Small intestine (tissue), 7 donors: ENCODE measurements at regions not wholly inside any gene's neighbourhood (a gene's known extent, or its start where the extent isn't known, plus 50 kb on each side); places are given as distances from the start of the nearest gene placed in this dataset.

Experiments used
- DNase-seq, 2 donors: peaks; one replicate each; pipeline versions ENCODE4 v3.0.0 to v3.0.0-alpha.2; 2013
- FAIRE-seq: peaks from 2 replicates; lab custom pipeline; 2012; peaks lifted over from hg19 to GRCh38; lab: Jason Lieb, UNC
- H3K27ac ChIP-seq, 3 donors: one replicate each; pipeline ENCODE4 v1.5.1; 2013; ENCODE audit warnings: low read length in 2 of 3, mild to moderate bottlenecking in 2 of 3, control low read depth in 1 of 3, inconsistent platforms in 1 of 3, low read depth in 1 of 3, moderate library complexity in 1 of 3
- H3K27me3 ChIP-seq, 3 donors: one replicate each; pipeline ENCODE4 v1.6.1; 2013; ENCODE audit warnings: low read length in 3 of 3, inconsistent platforms in 1 of 3; ENCODE audit not compliant: control insufficient read depth in 3 of 3, insufficient read depth in 3 of 3
- H3K36me3 ChIP-seq, 3 donors: one replicate each; pipeline ENCODE4 v1.6.1; 2013; ENCODE audit warnings: low read length in 3 of 3, inconsistent platforms in 1 of 3, low read depth in 1 of 3, mild to moderate bottlenecking in 1 of 3, moderate library complexity in 1 of 3; ENCODE audit not compliant: control insufficient read depth in 3 of 3, insufficient read depth in 2 of 3
- H3K4me1 ChIP-seq, 3 donors: one replicate each; pipeline ENCODE4 v1.6.1; 2013; ENCODE audit warnings: low read length in 2 of 3, inconsistent platforms in 1 of 3, low read depth in 1 of 3, mild to moderate bottlenecking in 1 of 3, moderate library complexity in 1 of 3; ENCODE audit not compliant: control insufficient read depth in 3 of 3, insufficient read depth in 2 of 3
- H3K4me3 ChIP-seq, 3 donors: one replicate each; pipeline ENCODE4 v1.5.1; 2013; ENCODE audit warnings: low read length in 3 of 3, control low read depth in 1 of 3, inconsistent platforms in 1 of 3, low read depth in 1 of 3, mild to moderate bottlenecking in 1 of 3, moderate library complexity in 1 of 3
- H3K9me3 ChIP-seq, 2 donors: one replicate each; pipeline ENCODE4 v1.6.1; 2013; ENCODE audit warnings: low read depth in 1 of 2, low read length in 1 of 2; ENCODE audit not compliant: control insufficient read depth in 2 of 2, insufficient read depth in 1 of 2
- WGBS, 3 donors: extraction: QIAGEN DNeasy Blood & Tissue Kit; methylation state at CpG; one replicate each; pipeline ENCODE4 v1.1.7; 2013; 5-methylcytosine and 5-hydroxymethylcytosine counted together
- donor health status: healthy with polysubstance abuse.
- donor health status: control.
- donor health status: control.
- donor health status: Bipolar disorder and iron deficiency.
- donor health status: healthy.

DNA sequence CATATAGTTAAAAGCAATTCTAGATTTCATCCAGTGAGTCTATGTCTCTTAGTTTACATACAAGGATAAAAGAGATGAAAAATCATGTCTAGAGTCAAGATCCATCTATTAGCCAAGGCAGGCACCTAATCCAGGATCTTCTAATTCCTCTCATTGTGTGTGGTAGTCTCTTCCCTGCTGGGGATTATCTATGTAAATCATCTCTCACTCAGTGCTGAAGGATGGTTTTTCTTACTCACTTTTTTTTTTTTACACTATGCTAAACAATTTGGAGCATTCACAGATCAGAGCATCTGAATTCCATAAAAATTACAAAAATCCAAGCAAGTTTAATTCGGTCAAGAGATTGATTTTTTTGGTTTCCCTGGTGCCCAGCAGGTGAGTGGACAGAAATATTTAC is 154.9 kb upstream of the GDNF start:
- Histone ChIP-seq H3K9me3 (no peaks in the 10 kb centered on the region), H3K27ac (no peak overlapping the region), H3K27me3 (no peaks in the 10 kb centered on the region), H3K36me3 (no peaks in the 10 kb centered on the region), H3K4me3 (no peak overlapping the region), H3K4me1 (no peaks in the 10 kb centered on the region)
- FAIRE-seq (no peak), DNase-seq (no peak)
- WGBS, 3 donors, result 48 to 73% (median 62%) methylated on average over 1 of the region's 1 CpG

DNA sequence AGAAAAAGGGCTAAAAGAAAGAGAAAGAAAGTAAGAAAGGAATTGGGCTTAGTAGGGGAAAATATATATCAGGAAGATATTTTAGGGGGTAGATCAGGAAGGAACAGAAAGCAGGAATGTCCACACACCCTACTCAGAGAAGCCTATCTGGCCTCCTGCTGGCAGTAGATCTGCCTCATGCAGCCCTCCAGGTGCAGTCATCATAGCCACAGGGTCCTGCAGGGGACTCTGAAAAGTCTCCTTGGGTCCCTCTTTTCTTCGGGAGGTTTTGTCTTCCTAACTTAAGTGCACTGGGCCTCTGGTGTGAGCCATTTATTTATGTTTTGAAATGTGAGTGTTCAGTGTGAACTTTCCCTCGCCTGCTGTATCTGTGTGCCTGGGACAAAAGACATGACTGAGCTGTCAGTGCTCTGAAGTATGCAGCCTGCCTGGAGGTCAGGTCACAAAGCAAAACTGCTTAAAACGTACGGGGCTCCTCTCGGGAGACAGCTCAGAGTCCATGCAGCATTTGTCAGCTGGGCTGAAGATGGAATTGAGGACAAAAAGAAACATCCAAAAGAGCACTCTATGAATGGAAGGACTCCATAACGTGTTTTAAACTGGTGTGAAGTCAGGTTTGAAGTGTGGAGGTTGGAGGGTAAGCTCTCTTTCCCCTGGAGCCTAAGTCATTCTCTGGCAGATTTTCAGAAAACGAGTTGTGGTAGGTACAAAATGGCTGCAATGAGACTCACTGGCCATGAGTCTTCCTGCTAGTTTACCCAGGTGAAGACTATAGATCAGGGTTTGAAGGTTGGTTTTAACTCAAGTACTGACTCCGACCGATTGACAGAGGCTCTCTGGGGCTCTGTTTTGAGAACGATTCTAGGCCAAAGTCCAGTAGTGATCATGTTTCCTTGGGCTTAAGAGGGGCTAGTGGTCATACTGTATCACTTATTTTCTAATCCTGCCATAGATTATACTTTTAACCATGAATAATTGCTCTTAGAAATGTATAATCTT is 151.8 kb upstream of the GDNF start:
- Histone ChIP-seq H3K27ac (no peak overlapping the region), H3K36me3 (no peaks in the 10 kb centered on the region), H3K9me3 (no peaks in the 10 kb centered on the region), H3K4me3 (no peak overlapping the region), H3K4me1 (no peaks in the 10 kb centered on the region), H3K27me3 (no peaks in the 10 kb centered on the region)
- WGBS, 3 donors, result 47 to 56% (median 52%) methylated on average over 10 of the region's 10 CpGs
- FAIRE-seq (no peak), DNase-seq (no peak)

DNA sequence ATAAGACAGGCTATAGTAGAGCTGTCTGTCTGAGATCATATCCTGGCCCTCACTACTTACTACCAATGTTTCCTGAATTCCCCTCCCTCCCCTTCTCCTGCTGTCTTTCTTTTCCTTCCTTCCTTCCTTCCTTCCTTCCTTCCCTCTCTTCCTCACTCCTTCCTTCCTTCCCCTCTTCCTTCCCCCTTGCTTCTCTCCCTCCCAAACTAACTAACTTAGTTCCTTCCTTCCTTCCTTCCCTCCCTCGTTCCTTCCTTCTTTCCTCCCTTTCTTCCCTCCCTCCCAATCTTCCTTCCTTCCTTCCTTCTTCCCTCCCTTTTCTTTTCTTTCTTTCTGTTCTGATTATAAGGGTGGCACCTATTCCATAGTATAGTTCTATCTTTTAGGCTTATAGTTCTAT is 150.0 kb upstream of the GDNF start:
- DNase-seq (no peak), FAIRE-seq (no peak)
- WGBS, 3 donors, result 57 to 67% (median 62%) methylated on average over 1 of the region's 1 CpG
- no peaks in the 10 kb centered on the region for H3K36me3 ChIP-seq
- no peaks in the 10 kb centered on the region for H3K9me3 ChIP-seq
- no peak overlapping the region for H3K27ac ChIP-seq
- H3K27me3 ChIP-seq, result no peaks in the 10 kb centered on the region
- H3K4me1 ChIP-seq, result no peaks in the 10 kb centered on the region
- H3K4me3 ChIP-seq, result no peak overlapping the region

DNA sequence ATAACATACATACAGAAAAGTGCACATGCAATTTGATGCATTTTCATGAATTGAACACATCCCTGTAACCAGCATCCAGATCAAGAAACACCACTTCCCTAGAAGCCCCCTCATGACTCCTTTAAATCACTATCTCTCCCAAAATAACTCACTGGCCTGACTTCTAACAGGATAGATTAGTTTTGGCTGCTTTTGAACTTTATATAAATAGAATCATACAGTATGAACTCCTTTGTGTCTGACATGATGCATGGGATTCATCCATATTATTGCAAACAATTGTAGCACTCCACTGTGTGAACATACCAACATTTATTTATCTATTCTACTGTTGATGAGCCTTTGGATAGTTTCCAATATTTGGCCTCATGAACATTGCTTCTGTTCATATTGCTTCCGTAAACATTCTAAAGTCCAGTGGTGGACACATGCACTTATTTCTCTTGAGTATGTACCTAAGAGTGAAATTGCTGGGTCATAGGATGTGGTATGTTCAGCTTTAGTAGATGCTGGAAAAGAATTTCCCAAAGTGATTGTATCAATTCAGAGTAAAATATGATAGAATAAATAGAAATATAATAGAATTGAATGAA is 148.7 kb upstream of the GDNF start:
- DNase-seq, result no peak
- 61 to 76% (median 66%) methylated on average over 1 of the region's 1 CpG for WGBS, 3 donors

DNA sequence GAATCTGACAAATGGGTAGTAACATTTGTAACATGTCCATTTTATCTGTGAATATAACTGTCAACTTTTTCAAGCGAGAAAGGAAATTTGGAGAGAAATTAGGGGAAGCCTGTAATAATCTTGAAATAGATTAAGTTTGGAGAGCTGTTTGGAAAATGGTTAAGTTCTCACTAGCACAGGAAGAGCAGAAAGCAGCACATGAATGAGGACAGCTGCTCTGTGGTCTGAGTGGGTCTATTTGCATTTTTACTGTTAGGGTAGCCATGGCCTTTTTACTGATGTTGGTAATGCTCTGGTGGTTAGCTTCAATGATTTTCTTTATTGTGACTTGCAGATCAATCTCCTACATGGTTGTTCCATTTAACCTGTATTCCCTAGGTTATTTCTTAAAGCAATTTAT is 144.5 kb upstream of the GDNF start:
- Histone ChIP-seq H3K27me3 (no peaks in the 10 kb centered on the region), H3K36me3 (no peaks in the 10 kb centered on the region), H3K4me3 (no peak overlapping the region), H3K4me1 (no peaks in the 10 kb centered on the region), H3K27ac (no peak overlapping the region), H3K9me3 (peaks cover 0 to 8% of the 10 kb centered on the region in 2 donors)
- no peak for FAIRE-seq
- WGBS, 3 donors, result 71 to 92% (median 92%) methylated on average over 1 of the region's 1 CpG
- no peak for DNase-seq

More for the DNA sequence above, 148.7 kb upstream of the GDNF start:
- FAIRE-seq, result no peak
- Histone ChIP-seq H3K4me3 (no peak overlapping the region), H3K27ac (no peak overlapping the region), H3K4me1 (no peaks in the 10 kb centered on the region), H3K36me3 (no peaks in the 10 kb centered on the region), H3K9me3 (no peaks in the 10 kb centered on the region), H3K27me3 (no peaks in the 10 kb centered on the region)

DNA sequence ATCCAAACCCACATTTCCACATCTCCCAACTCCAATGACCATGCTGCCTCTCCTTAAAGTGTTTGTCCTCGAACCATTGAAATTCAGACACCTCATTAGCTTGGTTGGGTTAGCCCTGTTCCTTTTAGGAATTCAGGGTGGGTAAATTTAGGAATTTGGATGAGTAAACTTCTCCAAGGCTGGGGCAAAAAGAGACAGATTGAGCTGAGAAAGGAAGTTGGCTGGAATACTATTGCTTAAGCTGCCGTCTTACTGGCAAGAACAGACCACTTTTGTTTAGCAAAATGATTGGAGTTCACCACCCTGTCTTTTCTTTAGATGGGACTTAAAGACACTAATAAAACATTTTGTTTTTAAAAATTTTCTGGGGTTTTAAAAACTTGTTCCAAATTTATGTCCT is 143.6 kb upstream of the GDNF start:
- FAIRE-seq (no peak), DNase-seq (no peak)
- Histone ChIP-seq H3K9me3 (peaks cover 0 to 8% of the 10 kb centered on the region in 2 donors), H3K36me3 (no peaks in the 10 kb centered on the region), H3K4me1 (no peaks in the 10 kb centered on the region), H3K4me3 (no peak overlapping the region), H3K27me3 (no peaks in the 10 kb centered on the region), H3K27ac (no peak overlapping the region)
- WGBS, 3 donors, result 57 to 60% (median 58%) methylated on average over 2 of the region's 2 CpGs

DNA sequence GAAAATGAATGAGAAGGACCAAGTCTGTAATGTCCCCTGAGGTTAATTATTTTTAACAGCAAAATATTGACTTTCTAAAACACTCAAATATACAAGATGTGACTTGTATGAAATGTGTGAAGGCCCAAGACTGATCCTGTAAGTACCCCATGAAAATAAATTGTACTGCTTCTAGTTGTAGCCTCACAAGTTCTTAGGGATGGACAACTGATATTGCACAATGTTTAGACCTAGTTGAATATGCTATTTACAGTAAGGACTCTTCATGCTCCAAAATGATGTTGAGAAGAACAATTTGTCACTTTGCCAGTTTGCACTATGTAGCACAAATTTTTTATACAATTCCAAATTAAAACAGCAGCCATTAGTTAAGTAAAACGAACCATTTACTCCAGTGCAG is 139.7 kb upstream of the GDNF start:
- Histone ChIP-seq H3K27me3 (no peaks in the 10 kb centered on the region), H3K4me1 (no peaks in the 10 kb centered on the region), H3K27ac (no peak overlapping the region), H3K36me3 (no peaks in the 10 kb centered on the region), H3K9me3 (peaks cover 0 to 8% of the 10 kb centered on the region in 2 donors), H3K4me3 (no peak overlapping the region)
- WGBS, 3 donors, result 37 to 64% (median 58%) methylated on average over 1 of the region's 1 CpG
- DNase-seq, result no peak
- FAIRE-seq, result no peak

DNA sequence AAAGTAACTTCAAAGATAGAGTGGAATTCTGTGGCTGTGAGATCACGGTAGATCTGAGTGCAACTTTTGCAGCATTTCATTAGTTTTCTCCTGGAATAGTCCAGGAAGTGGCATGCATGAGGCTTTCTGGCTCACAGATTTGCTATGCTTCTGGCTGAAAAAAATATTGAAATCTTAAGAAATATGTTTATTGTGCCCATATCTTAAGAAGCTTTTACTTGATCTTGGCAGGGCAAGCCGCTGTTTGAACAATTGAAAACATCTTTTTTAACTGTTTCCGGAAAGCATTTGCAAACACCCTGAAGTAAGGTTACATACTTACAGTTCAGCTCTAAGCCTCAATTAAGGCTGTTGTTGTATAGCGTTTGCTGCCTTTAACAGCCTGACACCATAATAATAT is 135.7 kb upstream of the GDNF start:
- 64 to 78% (median 77%) methylated on average over 4 of the region's 4 CpGs for WGBS, 3 donors
- Histone ChIP-seq H3K4me3 (no peak overlapping the region), H3K4me1 (no peaks in the 10 kb centered on the region), H3K9me3 (peaks cover 0 to 5% of the 10 kb centered on the region in 2 donors), H3K27ac (no peak overlapping the region), H3K36me3 (no peaks in the 10 kb centered on the region), H3K27me3 (no peaks in the 10 kb centered on the region)
- FAIRE-seq (no peak), DNase-seq (no peak)
